ENCODE measurements at regions not wholly inside any gene's neighbourhood (a gene's known extent, or its start where the extent isn't known, plus 50 kb on each side); places are given as distances from the start of the nearest gene placed in this dataset.

DNA sequence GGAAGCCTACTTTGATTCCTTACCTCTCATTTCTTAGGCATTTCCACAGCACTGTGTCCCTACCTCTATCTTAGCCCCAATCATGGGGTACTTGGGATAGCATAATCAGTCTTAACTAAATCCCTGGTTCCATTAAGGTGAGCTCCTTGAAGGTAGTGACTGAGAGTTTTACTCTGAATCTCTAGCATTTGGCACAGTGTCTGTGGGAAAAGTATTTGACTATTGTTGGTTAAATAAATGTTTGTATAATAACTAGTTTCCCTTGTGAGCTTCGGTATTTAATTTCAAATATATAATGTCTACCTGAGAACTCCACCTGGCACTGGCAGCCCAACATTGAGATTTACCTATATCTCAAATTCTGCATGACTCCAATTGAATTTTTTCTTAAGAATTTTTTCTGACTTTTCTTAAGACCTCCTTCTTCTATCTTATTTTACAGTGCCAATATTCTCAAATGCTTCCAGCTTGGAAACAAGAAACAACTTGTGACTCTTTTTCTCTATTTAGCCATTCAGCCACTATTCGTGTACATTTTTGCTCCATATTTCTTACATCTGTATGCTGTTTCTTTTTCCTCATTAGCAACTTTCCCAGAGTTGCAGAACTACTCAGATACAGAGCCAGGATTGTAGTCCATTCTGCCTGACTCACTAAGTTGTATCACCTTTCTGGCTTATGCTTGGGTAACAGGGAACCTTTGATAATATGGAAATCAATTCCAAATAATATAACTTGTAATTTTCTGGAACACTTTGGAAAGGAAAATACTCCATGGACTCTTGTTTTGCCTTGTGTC, 214.0 kb upstream of the NT5C1B start:
- Histone ChIP-seq H2AFZ (ENCODE audit: low read depth, low read length) (no peak overlapping the region), H3K4me2 (ENCODE audit: insufficient read depth, low read length) (no peak overlapping the region), H4K20me1 (replicated peaks; ENCODE audit: control insufficient read depth, extremely low read depth, insufficient read depth, low read length) (no peaks in the 10 kb centered on the region), H3K9me1 (replicated peaks; ENCODE audit: control insufficient read depth, extremely low read depth, insufficient read depth, low read length) (no peaks in the 10 kb centered on the region), H3K4me1 (ENCODE audit: control insufficient read depth, extremely low read depth, insufficient read depth, low read length) (no peaks in the 10 kb centered on the region), H3K9ac (replicated peaks; ENCODE audit: extremely low read depth, insufficient read depth, low read length) (no peak overlapping the region), H3K36me3 (ENCODE audit: control insufficient read depth in 2 of 2, extremely low read depth in 1 of 2, insufficient read depth in 2 of 2, low read length in 2 of 2) (no peaks in the 10 kb centered on the region), H3K79me2 (ENCODE audit: control insufficient read depth, insufficient read depth, low read length) (no peaks in the 10 kb centered on the region), H3K27me3 (ENCODE audit: control insufficient read depth in 2 of 2, insufficient read depth in 2 of 2, low read length in 2 of 2) (no peaks in the 10 kb centered on the region), H3K27ac (ENCODE audit: insufficient read depth, low read depth, low read length) (no peak overlapping the region), H3K4me3 (replicated peaks in 1 of 3; ENCODE audit: insufficient read depth in 1 of 3, low read depth in 1 of 3, low read length in 3 of 3) (no peak overlapping the region), H3K9me3 (replicated peaks; ENCODE audit: control insufficient read depth, insufficient read depth, low read length) (no peaks in the 10 kb centered on the region)
- POLR2A ChIA-PET, result no interaction called here
- no peak for FAIRE-seq
- TF ChIP-seq POLR2A (IDR thresholded peaks at IDR 0.05; ENCODE audit: low read depth, low read length) (no peak), JUN (IDR thresholded peaks at IDR 0.05; ENCODE audit: borderline replicate concordance, insufficient read depth, insufficient read length, low read depth) (no peak), EZH2 (IDR thresholded peaks at IDR 0.05; ENCODE audit: borderline replicate concordance, low read depth, low read length, severe bottlenecking) (no peak), GATA2 (IDR thresholded peaks at IDR 0.05; ENCODE audit: insufficient read depth, insufficient read length, low read depth, low read length) (no peak)
- TF ChIP-seq, protein P1, sequence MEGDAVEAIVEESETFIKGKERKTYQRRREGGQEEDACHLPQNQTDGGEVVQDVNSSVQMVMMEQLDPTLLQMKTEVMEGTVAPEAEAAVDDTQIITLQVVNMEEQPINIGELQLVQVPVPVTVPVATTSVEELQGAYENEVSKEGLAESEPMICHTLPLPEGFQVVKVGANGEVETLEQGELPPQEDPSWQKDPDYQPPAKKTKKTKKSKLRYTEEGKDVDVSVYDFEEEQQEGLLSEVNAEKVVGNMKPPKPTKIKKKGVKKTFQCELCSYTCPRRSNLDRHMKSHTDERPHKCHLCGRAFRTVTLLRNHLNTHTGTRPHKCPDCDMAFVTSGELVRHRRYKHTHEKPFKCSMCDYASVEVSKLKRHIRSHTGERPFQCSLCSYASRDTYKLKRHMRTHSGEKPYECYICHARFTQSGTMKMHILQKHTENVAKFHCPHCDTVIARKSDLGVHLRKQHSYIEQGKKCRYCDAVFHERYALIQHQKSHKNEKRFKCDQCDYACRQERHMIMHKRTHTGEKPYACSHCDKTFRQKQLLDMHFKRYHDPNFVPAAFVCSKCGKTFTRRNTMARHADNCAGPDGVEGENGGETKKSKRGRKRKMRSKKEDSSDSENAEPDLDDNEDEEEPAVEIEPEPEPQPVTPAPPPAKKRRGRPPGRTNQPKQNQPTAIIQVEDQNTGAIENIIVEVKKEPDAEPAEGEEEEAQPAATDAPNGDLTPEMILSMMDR (IDR thresholded peaks at IDR 0.05; ENCODE audit: extremely low read depth in 1 of 2, insufficient read depth in 1 of 2, low read depth in 1 of 2, low read length in 2 of 2), result no peak
- dilution Hi-C loops (cut with MboI; ENCODE audit: extremely low pct_ligation_motif_present, low sequenced_read_pairs), result no loop called here
- no TSS peak for BruUV-seq (replicated peaks)
- intact Hi-C loops (cut with micrococcal nuclease), result no loop called here
- no peak for DNase-seq (ENCODE audit: low read depth, low spot score)
- CTCF ChIA-PET, result no interaction called here

Measured in endothelial cell of umbilical vein (primary cell).